Suprapubic skin (tissue), 3 donors: ENCODE measurements at regions not wholly inside any gene's neighbourhood (a gene's known extent, or its start where the extent isn't known, plus 50 kb on each side); places are given as distances from the start of the nearest gene placed in this dataset.
A peak's percentile ranks its signal among the peaks of the same experiment; 100 is the strongest.

Experiments
- POLR2A ChIP-seq, 2 donors: fragments of 450-650 bp; IDR thresholded peaks; one replicate each; pipeline ENCODE4 v1.6.1; 2017; ENCODE audit warnings: antibody characterized with exemption in 2 of 2, mild to moderate bottlenecking in 2 of 2, moderate library complexity in 2 of 2
- TF ChIP-seq, protein P1 (sequence below), 2 donors: fragments of 200-600 bp in 1 of 2; fragments of 450-650 bp in 1 of 2; sonication (generic) in 1 of 2; IDR thresholded peaks; one replicate each; pipeline ENCODE4 v1.5.1; 2016 to 2019; ENCODE audit warnings: antibody characterized with exemption in 2 of 2, mild to moderate bottlenecking in 1 of 2, moderate library complexity in 1 of 2

GRCh38 chr10:25758041-25758457, 176.0 kb upstream of the MYO3A start:
- TF ChIP-seq, protein P1, sequence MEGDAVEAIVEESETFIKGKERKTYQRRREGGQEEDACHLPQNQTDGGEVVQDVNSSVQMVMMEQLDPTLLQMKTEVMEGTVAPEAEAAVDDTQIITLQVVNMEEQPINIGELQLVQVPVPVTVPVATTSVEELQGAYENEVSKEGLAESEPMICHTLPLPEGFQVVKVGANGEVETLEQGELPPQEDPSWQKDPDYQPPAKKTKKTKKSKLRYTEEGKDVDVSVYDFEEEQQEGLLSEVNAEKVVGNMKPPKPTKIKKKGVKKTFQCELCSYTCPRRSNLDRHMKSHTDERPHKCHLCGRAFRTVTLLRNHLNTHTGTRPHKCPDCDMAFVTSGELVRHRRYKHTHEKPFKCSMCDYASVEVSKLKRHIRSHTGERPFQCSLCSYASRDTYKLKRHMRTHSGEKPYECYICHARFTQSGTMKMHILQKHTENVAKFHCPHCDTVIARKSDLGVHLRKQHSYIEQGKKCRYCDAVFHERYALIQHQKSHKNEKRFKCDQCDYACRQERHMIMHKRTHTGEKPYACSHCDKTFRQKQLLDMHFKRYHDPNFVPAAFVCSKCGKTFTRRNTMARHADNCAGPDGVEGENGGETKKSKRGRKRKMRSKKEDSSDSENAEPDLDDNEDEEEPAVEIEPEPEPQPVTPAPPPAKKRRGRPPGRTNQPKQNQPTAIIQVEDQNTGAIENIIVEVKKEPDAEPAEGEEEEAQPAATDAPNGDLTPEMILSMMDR (IDR thresholded peaks at IDR 0.05) = peak; percentile 3 to 35
- no peak for TF ChIP-seq POLR2A (IDR thresholded peaks at IDR 0.05)
